COLO668 (cell line): ENCODE measurements at regions not wholly inside any gene's neighbourhood (a gene's known extent, or its start where the extent isn't known, plus 50 kb on each side); places are given as distances from the start of the nearest gene placed in this dataset.

Source experiments
- DNase-seq: peaks from one replicate; lab custom pipeline; 2025; ENCODE audit not compliant: unreplicated experiment; lab: John Stamatoyannopoulos, UW

GRCh38 chr6:90970672-90971071 is 383.8 kb upstream of the MAP3K7 start:
- DNase-seq, result no peak

- no peak for DNase-seq
Observed at GRCh38 chr6:90967471-90967870, 380.6 kb upstream of the MAP3K7 start.

GRCh38 chr6:90960324-90960723 is 373.5 kb upstream of the MAP3K7 start:
- DNase-seq, result no peak

GRCh38 chr6:90955246-90955645 is 368.4 kb upstream of the MAP3K7 start:
- DNase-seq, result no peak

DNA sequence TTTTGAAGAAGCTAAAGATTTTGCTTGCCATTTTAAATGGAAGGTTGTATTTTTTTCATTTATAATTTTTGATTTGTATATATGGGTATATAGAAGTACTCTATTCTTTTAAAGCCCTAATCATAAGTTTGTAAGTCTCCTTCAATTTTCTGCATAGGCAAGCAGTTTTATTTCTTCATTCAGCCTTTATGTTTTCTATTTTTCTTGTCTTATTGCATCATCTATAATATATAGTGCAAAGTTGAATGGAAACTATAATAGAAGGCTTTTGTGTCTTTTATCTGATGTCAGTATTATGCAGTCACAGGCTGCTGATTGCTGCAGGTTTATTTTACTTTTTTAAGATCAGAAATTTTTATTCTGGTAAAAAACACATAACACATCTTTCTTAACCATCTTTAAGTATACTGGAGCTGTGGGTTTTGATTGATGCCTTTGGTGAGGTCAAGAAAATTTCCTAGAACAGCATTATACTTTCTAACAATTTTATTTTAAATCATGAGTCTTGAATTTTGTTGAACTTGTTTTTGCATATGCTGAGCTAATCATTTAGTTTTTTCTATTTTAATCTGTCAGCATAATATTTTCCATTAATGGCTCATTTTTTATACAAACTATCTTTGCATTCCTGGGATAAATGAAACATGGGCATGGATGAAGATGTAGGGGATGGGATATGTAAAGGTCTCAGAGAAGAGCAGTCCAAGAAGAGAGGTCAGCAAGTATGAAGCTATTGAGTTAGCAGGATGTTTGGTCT is 366.7 kb upstream of the MAP3K7 start:
- DNase-seq, result no peak

DNA sequence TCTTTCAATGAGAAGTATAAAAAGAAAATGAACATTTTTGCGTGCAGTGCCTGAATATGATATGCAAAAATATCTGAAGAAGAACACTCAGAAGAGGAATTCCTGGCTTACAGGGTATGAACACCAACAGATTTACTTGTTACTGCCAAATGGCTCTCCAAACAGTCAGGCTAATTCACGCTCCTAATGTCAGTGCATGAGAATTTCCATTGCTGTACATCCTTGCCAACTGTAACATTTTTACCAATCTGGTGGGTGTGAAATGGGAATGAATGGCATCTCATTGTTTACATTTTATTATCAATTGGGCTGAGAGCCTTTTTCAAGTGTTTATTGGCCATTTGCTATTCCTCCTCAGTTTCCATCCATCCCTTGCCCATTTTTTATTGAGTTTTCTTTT is 365.3 kb upstream of the MAP3K7 start:
- DNase-seq, result no peak

GRCh38 chr6:90948540-90948939 is 361.7 kb upstream of the MAP3K7 start:
- no peak for DNase-seq

- DNase-seq, result no peak
Observed at GRCh38 chr6:90947184-90948064, 360.6 kb upstream of the MAP3K7 start.

- no peak for DNase-seq
Observed at GRCh38 chr6:90941885-90942284, 355.0 kb upstream of the MAP3K7 start.

- no peak for DNase-seq
Observed at GRCh38 chr6:90940812-90941481, 354.1 kb upstream of the MAP3K7 start.

DNA sequence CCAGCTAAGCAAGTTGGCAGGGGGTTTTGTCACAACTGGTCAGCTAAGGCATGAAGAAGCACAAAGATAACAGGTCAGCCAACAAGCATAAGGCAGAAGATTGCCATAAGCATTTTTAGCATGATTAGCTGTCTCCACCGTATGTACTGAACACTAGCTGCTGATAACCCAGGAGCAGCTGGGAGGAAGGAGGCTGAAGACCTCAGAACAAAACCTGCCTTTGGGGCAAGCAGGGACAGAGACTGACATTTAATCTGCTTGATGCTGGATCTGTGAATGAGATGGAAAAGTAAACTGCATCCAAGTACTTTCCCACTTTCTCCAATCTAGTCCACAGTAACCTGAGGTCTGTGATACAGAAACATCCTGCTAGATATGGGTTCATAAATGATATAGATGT is 353.0 kb upstream of the MAP3K7 start:
- no peak for DNase-seq

DNA sequence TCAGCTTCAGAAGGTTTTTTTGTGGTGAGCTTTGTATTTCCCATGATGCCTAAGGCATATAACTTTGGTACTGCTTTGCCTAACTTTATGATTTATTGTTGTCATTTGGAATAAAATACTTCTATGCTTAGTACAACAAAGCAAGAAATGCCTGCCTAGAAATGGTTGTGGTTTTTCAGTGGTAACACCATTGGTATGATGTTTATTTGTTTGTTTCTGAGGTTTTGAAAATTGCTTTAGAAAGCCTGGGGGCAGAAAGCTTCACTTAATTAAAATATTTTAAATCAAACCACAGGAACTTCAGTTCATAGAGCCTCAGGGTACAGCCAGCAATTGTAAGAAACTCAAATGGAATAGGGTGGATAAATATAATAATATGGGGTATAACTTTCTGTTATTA is 351.2 kb upstream of the MAP3K7 start:
- DNase-seq, result no peak

GRCh38 chr6:90936286-90936685 is 349.4 kb upstream of the MAP3K7 start:
- no peak for DNase-seq

GRCh38 chr6:90934966-90935365 is 348.1 kb upstream of the MAP3K7 start:
- DNase-seq, result no peak

DNA sequence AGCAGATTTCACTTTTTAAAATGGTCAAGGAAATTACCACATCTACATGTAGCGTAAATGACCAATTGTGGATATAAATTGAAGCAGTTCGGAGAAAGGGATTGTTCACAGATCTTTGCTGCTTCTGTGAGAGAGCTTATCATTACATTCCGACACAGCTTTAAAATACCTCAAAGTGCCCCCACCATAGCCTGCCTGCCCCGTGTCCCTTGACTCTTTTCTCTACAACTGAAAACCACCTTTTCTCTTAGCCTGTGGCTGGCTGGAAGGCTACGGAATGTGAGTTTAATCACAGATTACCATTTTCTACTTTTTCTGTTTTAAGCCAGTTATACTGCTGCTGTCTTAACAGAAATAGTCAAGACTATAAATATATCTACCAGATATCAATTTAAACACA is 347.2 kb upstream of the MAP3K7 start:
- DNase-seq, result no peak

- DNase-seq, result no peak
Observed at GRCh38 chr6:90932351-90932750, 345.5 kb upstream of the MAP3K7 start.

GRCh38 chr6:90928051-90928450 is 341.2 kb upstream of the MAP3K7 start:
- no peak for DNase-seq

DNA sequence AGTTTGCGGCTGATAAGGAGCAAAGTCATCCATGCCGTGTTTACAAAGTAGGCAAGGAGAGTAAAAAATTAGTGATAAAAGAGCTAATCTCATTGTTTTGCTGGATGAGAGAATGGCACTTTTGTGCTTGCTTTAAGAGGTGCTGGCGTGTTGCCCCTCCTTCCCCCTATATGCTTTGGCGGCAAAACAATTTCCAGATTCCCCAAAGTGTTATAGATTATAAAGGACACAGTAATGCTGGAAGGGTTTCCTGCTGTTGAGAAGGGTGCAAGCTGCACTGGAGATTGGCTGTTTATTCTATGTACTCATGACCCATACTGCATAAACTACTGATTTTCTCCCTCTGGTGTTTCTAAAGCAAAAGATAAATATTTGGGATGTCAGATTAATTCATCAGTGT is 338.9 kb upstream of the MAP3K7 start:
- DNase-seq, result no peak

DNA sequence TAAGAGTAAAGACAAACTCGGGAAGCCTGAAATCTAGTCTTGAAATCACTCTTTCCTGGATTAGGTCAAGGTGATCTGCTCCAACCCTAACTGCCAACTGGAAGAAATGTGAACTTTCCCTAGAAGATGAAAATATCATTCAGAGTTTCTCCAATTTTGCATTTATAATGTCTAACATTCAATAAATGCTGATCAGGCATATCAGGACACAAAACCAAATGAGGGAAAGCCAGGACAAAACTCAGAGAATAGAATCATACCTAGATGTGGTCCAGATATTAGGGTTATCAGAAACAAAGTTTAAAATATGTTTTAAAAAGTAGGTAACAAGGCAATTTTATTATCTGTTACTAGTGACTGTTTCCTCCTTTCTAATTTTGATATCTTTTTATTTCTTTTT is 335.5 kb upstream of the MAP3K7 start:
- DNase-seq, result no peak

- DNase-seq, result no peak
Observed at GRCh38 chr6:90918361-90918760, 331.5 kb upstream of the MAP3K7 start.

DNA sequence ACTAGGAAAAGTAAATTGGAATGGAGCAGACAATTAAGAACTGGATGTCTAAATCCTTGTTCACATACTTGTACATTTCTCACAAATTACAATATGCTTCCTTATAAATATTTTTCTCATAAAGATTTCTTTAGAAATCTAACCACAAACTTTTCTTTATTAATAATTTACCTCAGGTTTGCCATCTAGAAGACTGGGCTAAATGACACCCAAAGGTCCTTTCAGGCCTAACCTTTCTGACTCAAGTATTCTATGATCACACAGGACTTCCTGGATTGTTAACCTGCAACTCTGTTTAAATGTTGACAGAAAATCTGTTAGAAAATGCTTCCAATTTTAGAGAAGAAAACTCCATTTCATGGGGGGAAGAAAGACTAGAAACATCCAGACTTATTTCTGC is 330.5 kb upstream of the MAP3K7 start:
- DNase-seq, result no peak

GRCh38 chr6:90916968-90917367 is 330.1 kb upstream of the MAP3K7 start:
- no peak for DNase-seq
